ENCODE measurements at regions not wholly inside any gene's neighbourhood (a gene's known extent, or its start where the extent isn't known, plus 50 kb on each side); places are given as distances from the start of the nearest gene placed in this dataset.

- no peak for TF ChIP-seq CTCF (conservative IDR thresholded peaks at IDR 0.05; ENCODE audit: low read depth, low read length)
- no peak for TF ChIP-seq RAD21 (IDR thresholded peaks at IDR 0.05; ENCODE audit: low read length)
- TF ChIP-seq POLR2A (IDR thresholded peaks at IDR 0.05; ENCODE audit: low read depth, low read length) = no peak
- TF ChIP-seq CEBPB (IDR thresholded peaks at IDR 0.05; ENCODE audit: low read depth, low read length) = no peak
These were observed 341.2 kb downstream of the CRPPA start for GRCh38 chr7:16080131-16080530.
